Gastroesophageal sphincter (tissue), 4 donors: ENCODE measurements at regions not wholly inside any gene's neighbourhood (a gene's known extent, or its start where the extent isn't known, plus 50 kb on each side); places are given as distances from the start of the nearest gene placed in this dataset.

Source experiments
- ATAC-seq: fragments of 150-250 bp; one replicate; pipeline ENCODE4 v1.9.1; 2016; ENCODE audit warnings: mild to moderate bottlenecking, moderate library complexity
- H3K27ac ChIP-seq, 4 donors: fragments of 200-600 bp; sonication (generic) in 3 of 4; 1 replicate in 3 of 4; 2 replicates in 1 of 4; pipeline ENCODE4 v1.5.1; 2016 to 2019
- H3K27me3 ChIP-seq: fragments of 200-600 bp; sonication (generic); one replicate; pipeline ENCODE4 v1.5.1; 2019
- H3K36me3 ChIP-seq, 2 donors: fragments of 200-600 bp; sonication (generic); one replicate each; pipeline ENCODE4 v1.5.1; 2019; ENCODE audit warnings: control low read depth in 1 of 2
- H3K4me1 ChIP-seq, 3 donors: fragments of 200-600 bp; sonication (generic); 1 replicate in 2 of 3; 2 replicates in 1 of 3; pipeline ENCODE4 v1.5.1; 2016 to 2019; ENCODE audit warnings: control low read depth in 2 of 3
- H3K4me3 ChIP-seq, 2 donors: fragments of 200-600 bp; sonication (generic); one replicate each; pipeline ENCODE4 v1.5.1; 2019; ENCODE audit warnings: mild to moderate bottlenecking in 1 of 2, moderate library complexity in 1 of 2
- H3K9me3 ChIP-seq, 3 donors: fragments of 200-600 bp; sonication (generic); one replicate each; pipeline ENCODE4 v1.5.1; 2017 to 2019; ENCODE audit warnings: control low read depth in 2 of 3
- CTCF ChIP-seq, 4 experiments: fragments of 200-600 bp in 2 of 4; fragments of 450-650 bp in 2 of 4; sonication (generic) in 1 of 4; IDR thresholded peaks; one replicate each; pipeline ENCODE4 v1.5.1; 2017 to 2019; ENCODE audit warnings: antibody characterized with exemption in 4 of 4, mild to moderate bottlenecking in 2 of 4, moderate library complexity in 2 of 4
- EP300 ChIP-seq: sonication (generic); formaldehyde crosslinking; IDR thresholded peaks from one replicate; pipeline ENCODE4 v1.6.1; 2017; ENCODE audit warnings: antibody characterized with exemption, mild to moderate bottlenecking
- POLR2A ChIP-seq, 2 donors: fragments of 450-650 bp; IDR thresholded peaks; one replicate each; pipeline ENCODE4 v1.6.1; 2017; ENCODE audit warnings: antibody characterized with exemption in 2 of 2, mild to moderate bottlenecking in 2 of 2, moderate library complexity in 1 of 2
- POLR2AphosphoS5 ChIP-seq: sonication (generic); formaldehyde crosslinking; IDR thresholded peaks from one replicate; pipeline ENCODE4 v1.6.1; 2017; ENCODE audit warnings: antibody characterized with exemption
- WGBS, 2 donors: methylation state at CpG; one replicate each; pipeline ENCODE4 v1.1.5; 2018; ENCODE audit warnings: low coverage in 1 of 2; 5-methylcytosine and 5-hydroxymethylcytosine counted together

GRCh38 chrX:69038816-69039215 is 126.4 kb downstream of the PJA1 start:
- no peak for TF ChIP-seq POLR2A (IDR thresholded peaks at IDR 0.05)
- TF ChIP-seq CTCF (IDR thresholded peaks at IDR 0.05) = no peak
- TF ChIP-seq EP300 = no peak
- TF ChIP-seq POLR2AphosphoS5 = no peak
- WGBS, 2 donors = 75 to 80% methylated on average over 1 of the region's 1 CpG
- H3K4me1 ChIP-seq = no peaks in the 10 kb centered on the region

GRCh38 chrX:69038188-69038587 is 127.1 kb downstream of the PJA1 start:
- no peaks in the 10 kb centered on the region for H3K4me1 ChIP-seq
- WGBS, 2 donors = 55 to 98% methylated on average over 4 to 5 of the region's 6 CpGs
- no peak for TF ChIP-seq POLR2A (IDR thresholded peaks at IDR 0.05)
- TF ChIP-seq POLR2AphosphoS5 = no peak
- TF ChIP-seq CTCF (IDR thresholded peaks at IDR 0.05) = no peak
- TF ChIP-seq EP300 = no peak
- H3K9me3 ChIP-seq = no peaks in the 10 kb centered on the region
- H3K36me3 ChIP-seq = no peaks in the 10 kb centered on the region
- no peaks in the 10 kb centered on the region for H3K27me3 ChIP-seq
- H3K27ac ChIP-seq = no peak overlapping the region
- no peak for ATAC-seq
- H3K4me3 ChIP-seq = no peak overlapping the region

More at GRCh38 chrX:69038816-69039215, 126.4 kb downstream of the PJA1 start:
- H3K9me3 ChIP-seq = no peaks in the 10 kb centered on the region
- H3K36me3 ChIP-seq = no peaks in the 10 kb centered on the region
- no peaks in the 10 kb centered on the region for H3K27me3 ChIP-seq
- H3K4me3 ChIP-seq = no peak overlapping the region
- no peak for ATAC-seq
- H3K27ac ChIP-seq = no peak overlapping the region

GRCh38 chrX:69037786-69038185 is 127.5 kb downstream of the PJA1 start:
- WGBS, 2 donors = 100% methylated on average over 1 of the region's 3 CpGs
- no peaks in the 10 kb centered on the region for H3K36me3 ChIP-seq

GRCh38 chrX:69036674-69037573 is 128.3 kb downstream of the PJA1 start:
- Histone ChIP-seq H3K36me3 (no peaks in the 10 kb centered on the region), H3K27me3 (no peaks in the 10 kb centered on the region), H3K4me1 (no peaks in the 10 kb centered on the region), H3K9me3 (no peaks in the 10 kb centered on the region), H3K4me3 (no peak overlapping the region), H3K27ac (no peak overlapping the region)
- TF ChIP-seq POLR2AphosphoS5 (no peak), CTCF (IDR thresholded peaks at IDR 0.05) (no peak), EP300 (no peak), POLR2A (IDR thresholded peaks at IDR 0.05) (no peak)
- ATAC-seq = no peak
- WGBS, 2 donors = 77 to 100% methylated on average over 3 to 9 of the region's 14 CpGs

More at GRCh38 chrX:69037786-69038185, 127.5 kb downstream of the PJA1 start:
- Histone ChIP-seq H3K4me1 (no peaks in the 10 kb centered on the region), H3K27ac (no peak overlapping the region), H3K4me3 (no peak overlapping the region), H3K27me3 (no peaks in the 10 kb centered on the region), H3K9me3 (no peaks in the 10 kb centered on the region)
- no peak for TF ChIP-seq CTCF (IDR thresholded peaks at IDR 0.05)
- TF ChIP-seq POLR2A (IDR thresholded peaks at IDR 0.05) = no peak
- TF ChIP-seq EP300 = no peak
- no peak for TF ChIP-seq POLR2AphosphoS5
- no peak for ATAC-seq

- H3K4me1 ChIP-seq = no peaks in the 10 kb centered on the region
- H3K27ac ChIP-seq = no peak overlapping the region
- TF ChIP-seq POLR2A (IDR thresholded peaks at IDR 0.05) = no peak
- no peak for TF ChIP-seq CTCF (IDR thresholded peaks at IDR 0.05)
- TF ChIP-seq POLR2AphosphoS5 = no peak
- TF ChIP-seq EP300 = no peak
- no peaks in the 10 kb centered on the region for H3K36me3 ChIP-seq
- H3K27me3 ChIP-seq = no peaks in the 10 kb centered on the region
- WGBS, 2 donors = 60% methylated on average over 4 of the region's 6 CpGs; no CpG with 5 or more reads in 1 of the 2 donors
- ATAC-seq = no peak
- H3K4me3 ChIP-seq = no peak overlapping the region
- H3K9me3 ChIP-seq = no peaks in the 10 kb centered on the region
These were observed 130.8 kb downstream of the PJA1 start for GRCh38 chrX:69034451-69034850.
